SK-N-SH (cell line): ENCODE measurements at regions not wholly inside any gene's neighbourhood (a gene's known extent, or its start where the extent isn't known, plus 50 kb on each side); places are given as distances from the start of the nearest gene placed in this dataset.
A peak's percentile ranks its signal among the peaks of the same experiment; 100 is the strongest.

Source experiments
- CTCF ChIA-PET: fragments of 300-600, 350-600 bp; formaldehyde crosslinking; extraction: SDS; loops from one replicate; lab custom pipeline; 2021; lab: Yijun Ruan, JAX
- POLR2A ChIA-PET: fragments of 350-600 bp; sonication (Branson Sonifier 250); formaldehyde crosslinking; extraction: SDS; loops from one replicate; lab custom pipeline; 2020; ENCODE audit warnings: antibody characterized with exemption, inconsistent platforms; lab: Yijun Ruan, JAX
- DNase-seq: peaks from one replicate; pipeline ENCODE4 v3.0.0; 2012
- H2AFZ ChIP-seq: fragments of 200-600 bp; sonication (generic); 2 replicates; pipeline ENCODE4 v1.8.1; 2016; ENCODE audit warnings: antibody characterized with exemption, mild to moderate bottlenecking, low read depth
- H3F3A ChIP-seq: fragments of 200-600 bp; sonication (generic); replicated peaks from 2 replicates; pipeline ENCODE3; 2016; ENCODE audit warnings: antibody characterized with exemption, mild to moderate bottlenecking; ENCODE audit not compliant: insufficient read depth
- H3K27ac ChIP-seq, 2 experiments: fragments of 200-500 bp in 1 of 2; fragments of 200-600 bp in 1 of 2; sonication (Bioruptor generic) in 1 of 2; sonication (generic), shearing (Covaris generic) in 1 of 2; 2 replicates each; pipeline versions ENCODE4 v1.5.1 to v1.6.1; 2014 to 2016; ENCODE audit warnings: low read depth in 2 of 2, inconsistent platforms in 1 of 2, low read length in 1 of 2, mild to moderate bottlenecking in 1 of 2, mixed read lengths in 1 of 2
- H3K27me3 ChIP-seq: fragments of 200-600 bp; sonication (generic), shearing (Covaris generic); 2 replicates; pipeline ENCODE4 v1.6.1; 2016; ENCODE audit warnings: mixed run types; ENCODE audit not compliant: insufficient read depth
- H3K36me3 ChIP-seq, 2 experiments: fragments of 200-500 bp in 1 of 2; fragments of 200-600 bp in 1 of 2; sonication (Bioruptor generic) in 1 of 2; sonication (generic) in 1 of 2; replicated peaks in 1 of 2; 2 replicates each; pipeline versions ENCODE3 to v1.5.1; 2014 to 2016; ENCODE audit warnings: low read length in 1 of 2, mild to moderate bottlenecking in 1 of 2; ENCODE audit not compliant: insufficient read depth in 2 of 2, control insufficient read depth in 1 of 2
- H3K4me1 ChIP-seq, 2 experiments: fragments of 200-500 bp in 1 of 2; fragments of 200-600 bp in 1 of 2; sonication (Bioruptor generic) in 1 of 2; sonication (generic), shearing (Covaris generic) in 1 of 2; 2 replicates each; pipeline versions ENCODE4 v1.5.1 to v1.6.1; 2014 to 2016; ENCODE audit warnings: low read depth in 1 of 2, low read length in 1 of 2, mixed run types in 1 of 2; ENCODE audit not compliant: insufficient read depth in 2 of 2, control insufficient read depth in 1 of 2
- H3K4me2 ChIP-seq: fragments of 200-600 bp; sonication (generic), shearing (Covaris generic); 2 replicates; pipeline ENCODE4 v1.6.1; 2017; ENCODE audit warnings: mixed run types
- H3K4me3 ChIP-seq, 2 experiments: fragments of 200-500 bp in 1 of 2; fragments of 200-600 bp in 1 of 2; sonication (Bioruptor generic) in 1 of 2; sonication (generic), shearing (Covaris generic) in 1 of 2; 2 replicates each; pipeline versions ENCODE4 v1.5.1 to v1.8.1; 2014 to 2016; ENCODE audit warnings: low read depth in 2 of 2, inconsistent platforms in 1 of 2, low read length in 1 of 2, mild to moderate bottlenecking in 1 of 2, mixed read lengths in 1 of 2, moderate library complexity in 1 of 2
- H3K79me2 ChIP-seq: fragments of 200-600 bp; sonication (generic); 2 replicates; pipeline ENCODE4 v1.8.1; 2017; ENCODE audit warnings: mild to moderate bottlenecking; ENCODE audit not compliant: insufficient read depth
- H3K9ac ChIP-seq: fragments of 200-600 bp; sonication (generic); 2 replicates; pipeline ENCODE4 v1.6.1; 2017; ENCODE audit warnings: mixed run types
- H3K9me2 ChIP-seq: fragments of 200-600 bp; sonication (generic); 2 replicates; pipeline ENCODE4 v1.6.1; 2017; ENCODE audit warnings: mixed run types
- H3K9me3 ChIP-seq: fragments of 200-600 bp; sonication (generic); 2 replicates; pipeline ENCODE4 v1.6.1; 2017; ENCODE audit warnings: mixed run types, mild to moderate bottlenecking, moderate library complexity
- H4K20me1 ChIP-seq: fragments of 200-600 bp; sonication (generic); 2 replicates; pipeline ENCODE4 v1.6.1; 2017; ENCODE audit warnings: mild to moderate bottlenecking, mixed run types; ENCODE audit not compliant: insufficient read depth
- CHD2 ChIP-seq: fragments of 150-350 bp; IDR thresholded peaks from 2 replicates; pipeline ENCODE4 v1.6.1; 2018; ENCODE audit warnings: low read length; ENCODE audit not compliant: partially characterized antibody
- CTCF ChIP-seq: fragments of 200-600 bp; sonication (generic); IDR thresholded peaks from 2 replicates; pipeline ENCODE4 v1.6.1; 2017; ENCODE audit warnings: antibody characterized with exemption, mild to moderate bottlenecking, moderate library complexity
- ELF1 ChIP-seq: IDR thresholded peaks from 2 replicates; pipeline ENCODE4 v1.4.0; 2012
- EP300 ChIP-seq, 2 experiments: IDR thresholded peaks; 2 replicates each; pipeline versions ENCODE4 v1.4.0 to v1.6.1; 2012; ENCODE audit warnings: borderline replicate concordance in 1 of 2, low read depth in 1 of 2, low read length in 1 of 2
- EZH2phosphoT487 ChIP-seq: fragments of 200-600 bp; sonication (generic); IDR thresholded peaks from 2 replicates; pipeline ENCODE4 v1.6.1; 2017; ENCODE audit warnings: low read depth, mixed run types, mild to moderate bottlenecking, antibody characterized with exemption, moderate library complexity, borderline replicate concordance
- FOSL2 ChIP-seq: IDR thresholded peaks from 2 replicates; pipeline ENCODE4 v1.4.0; 2012; ENCODE audit warnings: low read depth, mild to moderate bottlenecking, moderate library complexity, borderline replicate concordance
- FOXJ3 ChIP-seq: sonication (generic); formaldehyde crosslinking; IDR thresholded peaks from 2 replicates; pipeline ENCODE4 v1.5.1; 2020; ENCODE audit warnings: mild to moderate bottlenecking, missing genetic modification reagents
- FOXM1 ChIP-seq: IDR thresholded peaks from 2 replicates; pipeline ENCODE4 v1.4.0; 2012; ENCODE audit warnings: low read depth, mild to moderate bottlenecking
- JUND ChIP-seq: IDR thresholded peaks from 2 replicates; pipeline ENCODE4 v1.4.0; 2012
- MXI1 ChIP-seq: IDR thresholded peaks from 2 replicates; pipeline ENCODE4 v1.6.1; 2012; ENCODE audit warnings: mild to moderate bottlenecking, low read depth, low read length, improper control_type of control experiment
- NFIC ChIP-seq: IDR thresholded peaks from 2 replicates; pipeline ENCODE4 v1.4.0; 2012; ENCODE audit warnings: borderline replicate concordance
- PBX3 ChIP-seq: IDR thresholded peaks from 2 replicates; pipeline ENCODE4; 2012
- POLR2AphosphoS5 ChIP-seq: IDR thresholded peaks from 2 replicates; pipeline ENCODE4 v1.6.1; 2012; ENCODE audit warnings: low read depth, low read length
- RAD21 ChIP-seq: IDR thresholded peaks from 2 replicates; pipeline ENCODE4 v1.6.1; 2012; ENCODE audit warnings: mild to moderate bottlenecking, low read length
- RCOR1 ChIP-seq: fragments of 150-350 bp; IDR thresholded peaks from 2 replicates; pipeline ENCODE4 v1.6.1; 2017; ENCODE audit warnings: antibody characterized with exemption, low read length
- RFX5 ChIP-seq: IDR thresholded peaks from 2 replicates; pipeline ENCODE4 v1.6.1; 2012; ENCODE audit warnings: mild to moderate bottlenecking, improper control_type of control experiment, low read length
- RXRA ChIP-seq: IDR thresholded peaks from 2 replicates; pipeline ENCODE4 v1.4.0; 2012; ENCODE audit warnings: low read depth, mild to moderate bottlenecking, borderline replicate concordance
- SMC3 ChIP-seq: IDR thresholded peaks from 2 replicates; pipeline ENCODE4 v1.6.1; 2012; ENCODE audit warnings: low read depth, low read length, improper control_type of control experiment
- TAF1 ChIP-seq: IDR thresholded peaks from 2 replicates; pipeline ENCODE4 v1.6.1; 2012; ENCODE audit warnings: low read depth, mild to moderate bottlenecking, low read length, moderate library complexity, borderline replicate concordance
- TCF12 ChIP-seq: IDR thresholded peaks from 2 replicates; pipeline ENCODE4 v1.4.0; 2012
- WGBS: methylation state at CpG from one replicate; pipeline ENCODE4 v1.1.6; 2017; ENCODE audit warnings: low lambda C conversion rate; 5-methylcytosine and 5-hydroxymethylcytosine counted together

GRCh38 chr3:177396733-177397132 lies 199.5 kb upstream of the TBL1XR1 start:
- Histone ChIP-seq H3K4me1 (peaks cover 0 to 6% of the 10 kb centered on the region in 2 experiments; a peak in 2 of 4 replicates), H3K27me3 (no peaks in the 10 kb centered on the region), H3K9me3 (no peaks in the 10 kb centered on the region), H3K9ac (no peak overlapping the region), H3K9me2 (no peaks in the 10 kb centered on the region), H4K20me1 (no peaks in the 10 kb centered on the region), H3K79me2 (no peaks in the 10 kb centered on the region), H3K4me2 (0 out of 2 replicates have a peak overlapping the region, but pooled peaks have one; percentile 4), H3K27ac (peak overlapping the region in 1 of 2 experiments; percentile 58; a peak in 2 of 4 replicates), H3K4me3 (no peak overlapping the region), H3K36me3 (no peaks in the 10 kb centered on the region), H2AFZ (peak overlapping the region; percentile 56; the same call in 1 of the 2 replicates), H3F3A (peaks cover 5% of the 10 kb centered on the region)
- WGBS: 32% methylated on average over 4 of the region's 4 CpGs
- ChIA-PET CTCF (interaction anchor here (1.4 kb wide), 1 partner anchor 125 kb away, joined by 3 read pairs; no protein-coding TSS in a partner anchor), POLR2A (no interaction called here)
- peak; percentile 73 for DNase-seq
- TF ChIP-seq CHD2: peak; percentile 23
- no peak for TF ChIP-seq PBX3
- TF ChIP-seq JUND: no peak
- no peak for TF ChIP-seq SMC3
- TF ChIP-seq MXI1: peak; percentile 79
- no peak for TF ChIP-seq EP300 (IDR thresholded peaks at IDR 0.05; ENCODE audit: borderline replicate concordance in 1 of 2, low read depth in 1 of 2, low read length in 1 of 2)
- TF ChIP-seq ELF1: no peak
- peak; percentile 17; the same call in 1 of the 2 replicates for TF ChIP-seq FOXJ3 (CRISPR knock-in tag)
- TF ChIP-seq RAD21: peak; percentile 5; the same call in 1 of the 2 replicates
- TF ChIP-seq TCF12: no peak
- no peak for TF ChIP-seq TAF1
- no peak for TF ChIP-seq EZH2phosphoT487
- TF ChIP-seq RCOR1: peak; percentile 57; the same call in 1 of the 2 replicates

- Histone ChIP-seq H3K9me3 (no peaks in the 10 kb centered on the region), H3K27ac (no peak overlapping the region), H3K9me2 (no peaks in the 10 kb centered on the region), H4K20me1 (no peaks in the 10 kb centered on the region), H2AFZ (no peak overlapping the region), H3K4me1 (peaks cover 0 to 6% of the 10 kb centered on the region in 2 experiments; a peak in 2 of 4 replicates), H3F3A (peaks cover 5% of the 10 kb centered on the region), H3K79me2 (no peaks in the 10 kb centered on the region), H3K4me2 (no peak overlapping the region), H3K4me3 (no peak overlapping the region), H3K27me3 (no peaks in the 10 kb centered on the region), H3K36me3 (no peaks in the 10 kb centered on the region), H3K9ac (no peak overlapping the region)
- WGBS: 100% methylated on average over 1 of the region's 1 CpG
- no peak for DNase-seq
- no peak for TF ChIP-seq RAD21
- TF ChIP-seq FOSL2: no peak
- no peak for TF ChIP-seq RFX5
- no peak for TF ChIP-seq EP300 (IDR thresholded peaks at IDR 0.05; ENCODE audit: borderline replicate concordance in 1 of 2, low read depth in 1 of 2, low read length in 1 of 2)
- TF ChIP-seq TCF12: no peak
- TF ChIP-seq NFIC: no peak
- no peak for TF ChIP-seq POLR2AphosphoS5
- TF ChIP-seq FOXM1: no peak
- TF ChIP-seq RXRA: no peak
- TF ChIP-seq CTCF: no peak
- TF ChIP-seq TAF1: no peak
- TF ChIP-seq MXI1: no peak
- TF ChIP-seq ELF1: no peak
- ChIA-PET POLR2A (no interaction called here), CTCF (no interaction called here)
These were observed 204.1 kb upstream of the TBL1XR1 start for GRCh38 chr3:177401375-177401774.
